GM12865 (cell line): ENCODE measurements at regions not wholly inside any gene's neighbourhood (a gene's known extent, or its start where the extent isn't known, plus 50 kb on each side); places are given as distances from the start of the nearest gene placed in this dataset.

Experiments
- DNase-seq: peaks from one replicate; pipeline ENCODE4 v3.0.0; 2010; ENCODE audit warnings: low read depth
- H3K4me3 ChIP-seq: 2 replicates; pipeline ENCODE4 v1.5.1; 2011; ENCODE audit warnings: mild to moderate bottlenecking, low read depth, low read length, control low read depth
- TF ChIP-seq, protein P1 (sequence below): IDR thresholded peaks from 2 replicates; pipeline ENCODE4 v1.5.1; 2011; ENCODE audit warnings: low read length, control low read depth, low read depth, inconsistent platforms; ENCODE audit not compliant: insufficient read depth; ENCODE audit errors: missing control alignments

DNA sequence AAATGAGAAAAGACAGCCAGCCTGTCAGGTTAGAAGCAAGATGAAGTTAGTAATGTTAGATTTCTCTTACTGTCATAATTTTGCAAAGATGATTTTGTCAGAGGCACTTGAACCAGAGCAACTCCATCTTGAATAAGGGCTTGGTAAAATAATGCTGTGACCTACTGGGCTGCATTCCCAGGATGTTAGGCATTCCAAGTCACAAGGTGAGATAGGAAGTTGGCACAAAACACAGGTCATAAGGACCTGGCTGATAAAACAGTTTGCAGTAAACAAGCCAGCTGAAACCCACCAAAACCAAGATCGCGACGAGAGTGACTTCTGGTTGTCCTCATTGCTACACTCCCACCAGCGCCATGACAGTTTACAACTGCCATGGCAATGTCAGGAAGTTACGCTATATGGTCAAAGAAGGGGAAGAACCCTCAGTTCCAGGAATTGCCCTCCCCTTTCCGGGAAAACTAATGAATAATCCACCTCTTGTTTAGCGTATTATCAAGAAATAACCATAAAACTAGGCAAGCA, 1313.5 kb upstream of the TMEM132C start:
- DNase-seq, result no peak
- H3K4me3 ChIP-seq, result no peak overlapping the region
- TF ChIP-seq, protein P1, sequence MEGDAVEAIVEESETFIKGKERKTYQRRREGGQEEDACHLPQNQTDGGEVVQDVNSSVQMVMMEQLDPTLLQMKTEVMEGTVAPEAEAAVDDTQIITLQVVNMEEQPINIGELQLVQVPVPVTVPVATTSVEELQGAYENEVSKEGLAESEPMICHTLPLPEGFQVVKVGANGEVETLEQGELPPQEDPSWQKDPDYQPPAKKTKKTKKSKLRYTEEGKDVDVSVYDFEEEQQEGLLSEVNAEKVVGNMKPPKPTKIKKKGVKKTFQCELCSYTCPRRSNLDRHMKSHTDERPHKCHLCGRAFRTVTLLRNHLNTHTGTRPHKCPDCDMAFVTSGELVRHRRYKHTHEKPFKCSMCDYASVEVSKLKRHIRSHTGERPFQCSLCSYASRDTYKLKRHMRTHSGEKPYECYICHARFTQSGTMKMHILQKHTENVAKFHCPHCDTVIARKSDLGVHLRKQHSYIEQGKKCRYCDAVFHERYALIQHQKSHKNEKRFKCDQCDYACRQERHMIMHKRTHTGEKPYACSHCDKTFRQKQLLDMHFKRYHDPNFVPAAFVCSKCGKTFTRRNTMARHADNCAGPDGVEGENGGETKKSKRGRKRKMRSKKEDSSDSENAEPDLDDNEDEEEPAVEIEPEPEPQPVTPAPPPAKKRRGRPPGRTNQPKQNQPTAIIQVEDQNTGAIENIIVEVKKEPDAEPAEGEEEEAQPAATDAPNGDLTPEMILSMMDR, result no peak

DNA sequence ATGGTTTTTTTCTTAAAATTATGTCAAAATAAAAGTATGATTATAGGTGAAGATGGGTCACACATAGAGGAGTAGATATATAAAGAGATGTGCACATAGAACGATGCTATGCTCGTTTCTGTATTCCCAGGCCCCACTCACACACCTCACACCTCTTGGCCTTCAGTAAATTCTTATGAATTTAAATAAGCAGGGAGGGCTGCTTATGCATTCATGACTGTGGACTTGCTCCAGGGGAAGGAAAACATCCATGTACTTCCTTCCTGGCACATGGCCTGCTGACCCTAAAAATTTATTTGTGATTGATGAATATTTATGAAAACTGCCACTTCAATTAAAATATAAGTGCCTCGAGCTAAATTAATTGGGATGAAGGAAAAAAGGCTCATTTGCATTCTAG, 1306.7 kb upstream of the TMEM132C start:
- TF ChIP-seq, protein P1, result no peak
- H3K4me3 ChIP-seq, result no peak overlapping the region

DNA sequence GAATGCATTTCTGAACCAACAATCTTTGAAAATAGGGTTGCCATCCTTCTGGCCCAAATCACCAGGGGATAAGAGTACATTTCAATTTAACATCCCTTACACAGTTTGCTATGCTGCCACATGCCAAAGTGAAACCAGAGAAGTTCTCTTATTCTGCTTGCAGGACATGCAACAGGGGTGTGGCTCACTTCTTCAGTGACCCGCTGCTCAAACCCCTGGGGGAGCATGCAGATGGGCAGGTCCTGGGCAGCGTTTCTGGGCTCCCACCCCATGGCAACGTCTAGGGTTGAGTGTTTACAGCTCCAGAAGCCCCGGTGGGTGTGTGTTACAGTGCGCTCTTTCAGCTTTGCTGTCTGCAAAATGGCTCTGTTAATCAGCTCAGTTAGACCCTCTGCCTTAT, 1306.3 kb upstream of the TMEM132C start:
- peak; percentile 30 for DNase-seq
- TF ChIP-seq, protein P1, result no peak
- H3K4me3 ChIP-seq, result no peak overlapping the region

More for the DNA sequence above, 1306.7 kb upstream of the TMEM132C start:
- no peak for DNase-seq

DNA sequence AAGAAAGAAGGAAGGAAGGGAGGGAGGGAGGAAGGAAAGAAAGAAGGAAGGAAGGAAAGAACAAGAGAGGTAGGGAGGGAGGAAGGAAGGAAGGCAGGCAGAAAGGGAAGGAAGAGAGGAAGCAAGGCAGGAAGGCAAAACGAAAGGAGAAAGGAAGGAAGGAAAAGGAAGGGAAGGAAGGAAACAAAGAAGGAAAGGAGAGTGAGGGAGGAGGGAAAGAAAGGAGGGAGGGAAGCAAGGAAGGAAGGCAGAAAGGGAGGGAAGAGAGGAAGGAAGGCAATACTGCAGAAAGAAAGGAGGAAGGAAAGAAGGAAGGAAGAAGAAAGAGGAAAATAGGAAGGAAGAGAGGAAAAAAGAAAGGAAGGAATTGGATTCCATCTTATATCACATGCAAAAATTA, 1303.1 kb upstream of the TMEM132C start:
- no peak for DNase-seq

DNA sequence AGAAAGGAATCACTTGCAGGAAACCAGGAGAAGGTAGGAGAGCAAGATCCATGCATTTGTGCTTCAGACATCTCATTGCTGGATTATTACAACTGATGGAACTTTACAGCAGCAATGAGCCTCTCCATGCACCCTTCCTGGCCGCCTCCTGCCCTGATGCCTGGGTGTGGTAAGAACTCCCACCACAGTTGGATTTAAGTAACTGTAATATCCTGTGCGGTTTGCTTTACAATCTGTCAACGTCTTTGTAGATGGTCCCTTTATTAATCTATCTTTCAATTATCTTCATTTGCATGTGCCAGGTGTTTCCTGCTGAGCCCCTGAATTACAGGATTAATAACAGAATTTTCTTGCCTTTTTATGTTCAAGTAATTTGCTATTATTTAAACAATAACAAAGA, 1300.5 kb upstream of the TMEM132C start:
- H3K4me3 ChIP-seq, result no peak overlapping the region
- TF ChIP-seq, protein P1, result no peak
- DNase-seq, result no peak

More for the DNA sequence above, 1303.1 kb upstream of the TMEM132C start:
- TF ChIP-seq, protein P1, result no peak
- no peak overlapping the region for H3K4me3 ChIP-seq

GRCh38 chr12:126967152-126967551, 1299.8 kb upstream of the TMEM132C start:
- no peak for DNase-seq
- H3K4me3 ChIP-seq, result no peak overlapping the region
- TF ChIP-seq, protein P1, result no peak

GRCh38 chr12:126974779-126975178, 1292.2 kb upstream of the TMEM132C start:
- peak; percentile 9 for DNase-seq
- TF ChIP-seq, protein P1, result no peak
- no peak overlapping the region for H3K4me3 ChIP-seq
